ENCODE measurements at regions not wholly inside any gene's neighbourhood (a gene's known extent, or its start where the extent isn't known, plus 50 kb on each side); places are given as distances from the start of the nearest gene placed in this dataset.
A peak's percentile ranks its signal among the peaks of the same experiment; 100 is the strongest.

- Histone ChIP-seq H3K36me3 (ENCODE audit: insufficient read depth, low read length) (no peaks in the 10 kb centered on the region), H3K9me2 (ENCODE audit: insufficient read depth, low read length) (no peaks in the 10 kb centered on the region), H3K79me2 (replicated peaks; ENCODE audit: insufficient read depth, low read length) (no peaks in the 10 kb centered on the region), H3F3A (ENCODE audit: insufficient read depth, low read length, poor library complexity, severe bottlenecking) (no peaks in the 10 kb centered on the region), H3K4me2 (ENCODE audit: low read length) (no peak overlapping the region), H4K20me1 (ENCODE audit: insufficient read depth) (no peaks in the 10 kb centered on the region), H3K27ac (ENCODE audit: low read length) (no peak overlapping the region), H3K9me3 (ENCODE audit: low read length) (no peaks in the 10 kb centered on the region), H3K4me3 (ENCODE audit: low read length) (no peak overlapping the region), H2AFZ (ENCODE audit: low read depth, low read length) (no peak overlapping the region), H3K27me3 (ENCODE audit: insufficient read depth, low read depth, low read length) (no peaks in the 10 kb centered on the region), H3K9ac (ENCODE audit: low read length) (no peak overlapping the region)
- TF ChIP-seq POLR2AphosphoS5 (IDR thresholded peaks at IDR 0.05): no peak
- no peak for TF ChIP-seq RAD21 (conservative IDR thresholded peaks at IDR 0.05)
- TF ChIP-seq MXI1 (conservative IDR thresholded peaks at IDR 0.05; ENCODE audit: poor library complexity, severe bottlenecking): no peak
- TF ChIP-seq SMC3 (conservative IDR thresholded peaks at IDR 0.05; ENCODE audit: poor library complexity): no peak
- TF ChIP-seq REST (IDR thresholded peaks at IDR 0.05; ENCODE audit: borderline replicate concordance): no peak
- TF ChIP-seq EP300 (conservative IDR thresholded peaks at IDR 0.05; ENCODE audit: poor library complexity, severe bottlenecking): no peak
- no peak for TF ChIP-seq EZH2 (IDR thresholded peaks at IDR 0.05; ENCODE audit: borderline replicate concordance, insufficient read depth, low read length, poor library complexity, severe bottlenecking)
- TF ChIP-seq CTCF (IDR thresholded peaks at IDR 0.05; ENCODE audit: poor library complexity, severe bottlenecking): no peak
- TF ChIP-seq TAF1 (IDR thresholded peaks at IDR 0.05; ENCODE audit: low read depth): no peak
Observed at GRCh38 chr2:220120041-220120440, 492.6 kb downstream of the SLC4A3 start.

- TF ChIP-seq EP300 (conservative IDR thresholded peaks at IDR 0.05; ENCODE audit: poor library complexity, severe bottlenecking) (no peak), POLR2AphosphoS5 (IDR thresholded peaks at IDR 0.05) (peak; percentile 27)
Observed at GRCh38 chr2:220123751-220124150, 496.3 kb downstream of the SLC4A3 start.

GRCh38 chr2:220125551-220125950, 498.1 kb downstream of the SLC4A3 start:
- no peak overlapping the region for H3K9ac ChIP-seq (ENCODE audit: low read length)
- no peaks in the 10 kb centered on the region for H3K79me2 ChIP-seq (replicated peaks; ENCODE audit: insufficient read depth, low read length)
- no peaks in the 10 kb centered on the region for H3K36me3 ChIP-seq (ENCODE audit: insufficient read depth, low read length)
- no peaks in the 10 kb centered on the region for H3K9me2 ChIP-seq (ENCODE audit: insufficient read depth, low read length)
- H3K27ac ChIP-seq (ENCODE audit: low read length): no peak overlapping the region
- no peak overlapping the region for H2AFZ ChIP-seq (ENCODE audit: low read depth, low read length)
- no peaks in the 10 kb centered on the region for H3K9me3 ChIP-seq (ENCODE audit: low read length)
- H3K4me3 ChIP-seq (ENCODE audit: low read length): no peak overlapping the region
- TF ChIP-seq EP300 (conservative IDR thresholded peaks at IDR 0.05; ENCODE audit: poor library complexity, severe bottlenecking) (no peak), POLR2AphosphoS5 (IDR thresholded peaks at IDR 0.05) (no peak), MXI1 (conservative IDR thresholded peaks at IDR 0.05; ENCODE audit: poor library complexity, severe bottlenecking) (no peak), REST (IDR thresholded peaks at IDR 0.05; ENCODE audit: borderline replicate concordance) (no peak), EZH2 (IDR thresholded peaks at IDR 0.05; ENCODE audit: borderline replicate concordance, insufficient read depth, low read length, poor library complexity, severe bottlenecking) (no peak), SMC3 (conservative IDR thresholded peaks at IDR 0.05; ENCODE audit: poor library complexity) (no peak), CTCF (IDR thresholded peaks at IDR 0.05; ENCODE audit: poor library complexity, severe bottlenecking) (no peak), TAF1 (IDR thresholded peaks at IDR 0.05; ENCODE audit: low read depth) (no peak), RAD21 (conservative IDR thresholded peaks at IDR 0.05) (no peak)
- H3F3A ChIP-seq (ENCODE audit: insufficient read depth, low read length, poor library complexity, severe bottlenecking): no peaks in the 10 kb centered on the region
- H3K27me3 ChIP-seq (ENCODE audit: insufficient read depth, low read depth, low read length): no peaks in the 10 kb centered on the region
- H3K4me2 ChIP-seq (ENCODE audit: low read length): no peak overlapping the region
- H4K20me1 ChIP-seq (ENCODE audit: insufficient read depth): no peaks in the 10 kb centered on the region

More at GRCh38 chr2:220123751-220124150, 496.3 kb downstream of the SLC4A3 start:
- H3K4me2 ChIP-seq (ENCODE audit: low read length): no peak overlapping the region
- no peaks in the 10 kb centered on the region for H3K36me3 ChIP-seq (ENCODE audit: insufficient read depth, low read length)
- H3K9me2 ChIP-seq (ENCODE audit: insufficient read depth, low read length): no peaks in the 10 kb centered on the region
- no peak overlapping the region for H3K9ac ChIP-seq (ENCODE audit: low read length)
- H3K27me3 ChIP-seq (ENCODE audit: insufficient read depth, low read depth, low read length): no peaks in the 10 kb centered on the region
- no peak overlapping the region for H2AFZ ChIP-seq (ENCODE audit: low read depth, low read length)
- no peaks in the 10 kb centered on the region for H3K9me3 ChIP-seq (ENCODE audit: low read length)
- H3K4me3 ChIP-seq (ENCODE audit: low read length): no peak overlapping the region
- H3K27ac ChIP-seq (ENCODE audit: low read length): peak overlapping the region; percentile 3
- no peaks in the 10 kb centered on the region for H3K79me2 ChIP-seq (replicated peaks; ENCODE audit: insufficient read depth, low read length)
- H4K20me1 ChIP-seq (ENCODE audit: insufficient read depth): no peaks in the 10 kb centered on the region
- no peaks in the 10 kb centered on the region for H3F3A ChIP-seq (ENCODE audit: insufficient read depth, low read length, poor library complexity, severe bottlenecking)
